Jurkat, Clone E6-1 (cell line): ENCODE measurements at regions not wholly inside any gene's neighbourhood (a gene's known extent, or its start where the extent isn't known, plus 50 kb on each side); places are given as distances from the start of the nearest gene placed in this dataset.
A peak's percentile ranks its signal among the peaks of the same experiment; 100 is the strongest.
"Not testable (repeated sequence)": the region's sequence is repeated elsewhere in the genome, so short reads cannot be mapped to it uniquely, and the experiment has no call there.

Experiments
- DNase-seq: peaks from one replicate; pipeline ENCODE4 v3.0.0-alpha.2; 2011; ENCODE audit warnings: low read depth, low spot score
- H3K4me3 ChIP-seq: 2 replicates; pipeline ENCODE4 v1.5.1; 2011; ENCODE audit warnings: mild to moderate bottlenecking, low read length, control low read depth, moderate library complexity

DNA sequence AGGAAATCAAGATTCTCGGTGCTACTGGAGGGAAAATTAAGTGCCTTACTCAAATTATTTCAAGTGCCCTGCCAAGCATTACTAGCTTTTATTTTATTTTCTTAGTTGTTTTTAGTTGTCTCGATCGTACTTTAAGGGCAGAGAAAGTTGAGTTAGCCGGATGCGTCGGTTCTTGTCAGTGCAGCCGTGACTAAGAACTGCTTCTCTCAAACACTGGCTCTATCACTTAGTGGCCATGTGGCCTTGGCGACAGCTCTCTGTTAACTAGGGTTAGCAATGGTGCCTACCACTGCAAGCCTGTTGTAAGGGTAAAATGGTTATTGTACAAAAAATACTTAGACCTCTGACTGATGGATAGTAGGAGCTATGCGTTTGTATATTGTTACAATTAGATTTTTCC, 227.8 kb downstream of the KATNAL1 start:
- H3K4me3 ChIP-seq: no peak overlapping the region
- no peak for DNase-seq

DNA sequence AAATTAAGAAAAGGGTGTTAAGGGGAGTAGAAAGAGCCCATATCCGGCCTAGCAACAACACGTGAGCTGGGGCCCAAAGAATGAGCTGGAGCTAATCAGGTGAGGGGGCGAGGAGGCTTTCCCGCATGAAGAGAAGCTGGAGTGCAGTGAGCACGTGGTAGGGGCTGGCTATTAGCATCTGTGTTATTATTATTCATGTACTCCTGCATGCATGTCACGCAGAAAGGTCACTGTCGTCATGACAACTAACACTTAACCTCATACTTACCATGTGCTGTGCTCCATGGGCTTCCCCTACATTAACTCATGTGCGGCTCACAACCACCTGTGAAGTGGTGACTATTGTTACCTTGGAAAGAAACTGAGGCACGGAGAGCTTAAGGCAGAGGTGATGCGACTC, 227.6 kb upstream of the UBL3 start:
- DNase-seq: no peak
- H3K4me3 ChIP-seq: no peak overlapping the region

DNA sequence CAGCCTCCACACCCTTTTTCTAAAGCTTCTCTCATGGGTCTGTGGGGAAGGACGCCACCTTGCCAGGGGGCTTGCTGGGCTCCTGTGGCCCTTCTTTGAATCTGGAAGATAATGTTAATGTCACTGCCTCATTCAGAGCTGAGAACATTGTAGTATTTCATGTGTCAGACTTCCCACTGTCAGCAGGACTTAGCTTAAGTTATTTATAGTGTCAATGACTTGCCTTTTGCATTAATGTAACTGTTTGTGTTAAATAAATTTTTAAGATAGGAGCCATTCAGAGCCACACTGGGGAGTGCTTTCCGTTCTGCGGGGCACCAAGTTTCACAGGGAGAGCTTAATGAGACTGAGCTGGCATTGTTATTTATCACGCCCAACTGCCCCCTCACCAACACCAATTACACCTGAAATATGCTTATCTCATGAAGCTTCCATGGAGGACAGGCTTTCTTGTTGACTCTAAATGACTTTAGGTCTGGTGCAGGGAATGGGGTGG, 226.9 kb upstream of the UBL3 start:
- no peak for DNase-seq
- H3K4me3 ChIP-seq: no peak overlapping the region

DNA sequence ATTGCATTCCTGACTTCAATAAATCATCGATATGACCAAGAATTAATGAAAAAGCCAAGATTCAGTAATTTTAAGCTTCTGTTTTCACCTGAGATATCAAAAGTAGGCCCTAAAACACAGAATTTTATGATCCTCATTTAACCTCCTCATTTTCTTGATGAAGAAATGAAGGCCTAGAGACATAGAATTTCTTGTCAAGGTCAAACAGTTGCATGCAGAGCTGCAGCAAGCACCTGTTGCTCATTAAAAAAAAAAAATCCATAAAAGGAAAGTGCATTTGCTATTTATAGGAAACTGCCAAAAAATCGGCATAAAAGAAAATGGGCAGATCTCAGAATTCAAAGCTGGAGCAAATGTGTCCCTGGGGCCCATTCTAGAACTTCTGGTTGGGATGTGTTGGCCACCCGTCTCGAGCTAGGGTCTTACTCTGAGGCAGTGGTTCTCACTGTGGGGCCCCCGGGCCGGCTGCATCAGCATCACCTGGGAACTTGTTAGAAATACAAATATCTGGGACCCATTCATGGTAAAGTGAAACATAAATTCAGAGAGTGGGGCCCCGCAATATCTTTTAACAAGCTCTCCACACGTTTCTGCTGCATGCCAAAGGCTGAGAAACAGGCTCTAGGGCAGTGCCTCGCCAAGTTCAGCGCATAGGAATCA, 224.7 kb upstream of the UBL3 start:
- no peak for DNase-seq
- H3K4me3 ChIP-seq: no peak overlapping the region

DNA sequence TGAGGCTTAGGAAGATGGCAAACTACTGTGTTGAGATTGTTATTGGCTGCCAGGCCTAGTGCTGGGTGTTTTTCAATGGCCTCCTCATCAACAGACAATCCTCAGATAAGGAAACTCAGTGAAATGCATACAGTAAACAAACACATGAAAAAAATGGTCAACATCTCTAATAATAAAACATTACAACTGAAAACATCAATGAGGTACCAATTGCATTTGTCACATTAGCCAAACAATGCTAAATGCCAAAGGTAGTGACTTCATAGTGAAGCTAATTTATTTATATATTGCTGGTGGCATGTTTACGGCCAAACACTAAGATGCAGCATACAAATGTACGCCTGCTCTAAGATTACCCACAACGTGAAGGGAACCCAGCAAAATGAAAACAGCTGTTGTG, 224.0 kb upstream of the UBL3 start:
- no peak for DNase-seq
- H3K4me3 ChIP-seq: no peak overlapping the region

DNA sequence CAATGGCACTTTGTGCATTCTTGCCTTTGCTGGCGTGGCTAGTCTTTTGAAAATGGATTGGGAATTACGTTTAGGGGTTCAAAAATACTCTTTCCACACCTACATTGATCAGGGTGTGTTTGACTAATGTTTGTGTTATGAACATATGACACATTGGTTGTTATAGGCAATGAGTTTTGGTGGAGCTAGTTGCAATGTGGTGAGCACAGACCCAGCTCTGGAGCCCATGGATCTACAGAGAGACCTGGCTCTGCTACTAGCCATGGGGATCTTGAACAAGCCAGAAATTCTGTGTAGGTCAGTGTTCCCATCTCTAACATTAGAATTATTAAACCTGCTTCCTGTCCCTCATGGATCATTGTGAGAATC, 222.4 kb upstream of the UBL3 start:
- no peak overlapping the region for H3K4me3 ChIP-seq
- DNase-seq: no peak

DNA sequence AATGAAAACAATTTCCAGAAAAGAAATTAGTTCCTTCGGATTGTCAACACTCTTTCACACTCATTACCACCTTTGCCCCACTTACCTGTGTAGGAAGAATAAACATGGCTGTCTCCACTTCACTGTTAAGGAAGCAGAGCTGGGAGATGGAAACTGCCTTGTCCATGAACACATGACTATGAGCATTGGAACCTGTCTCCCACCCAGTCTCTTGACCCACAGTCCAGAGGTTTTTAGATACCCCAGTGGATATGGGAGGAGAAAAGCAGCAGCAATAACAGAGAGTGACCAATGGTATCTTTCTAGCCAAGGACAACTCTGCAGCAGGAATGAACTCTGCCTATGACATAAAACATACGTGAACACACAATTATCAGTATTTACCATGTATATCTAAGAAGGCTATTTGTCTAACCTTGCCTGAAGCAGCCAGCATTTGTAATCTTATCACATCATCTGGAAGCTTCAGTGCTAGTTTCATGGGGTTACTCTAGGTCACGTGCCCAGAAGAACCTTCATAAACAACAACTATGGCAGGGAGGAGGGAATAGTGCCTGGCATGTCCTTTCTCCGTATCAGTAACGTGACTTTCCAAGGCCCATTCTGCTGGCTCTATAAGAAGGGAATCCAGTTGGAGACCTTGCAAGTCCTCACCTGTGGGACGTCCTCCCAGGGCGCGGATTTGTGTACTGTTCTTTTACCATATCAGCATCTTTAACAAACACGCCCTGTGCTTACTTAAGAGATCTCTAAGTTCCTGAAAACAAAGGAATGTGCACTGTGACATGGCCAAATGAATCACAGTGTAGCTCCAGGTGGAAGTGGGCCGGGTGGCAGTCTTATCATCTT, 221.8 kb upstream of the UBL3 start:
- DNase-seq: no peak
- no peak overlapping the region for H3K4me3 ChIP-seq

DNA sequence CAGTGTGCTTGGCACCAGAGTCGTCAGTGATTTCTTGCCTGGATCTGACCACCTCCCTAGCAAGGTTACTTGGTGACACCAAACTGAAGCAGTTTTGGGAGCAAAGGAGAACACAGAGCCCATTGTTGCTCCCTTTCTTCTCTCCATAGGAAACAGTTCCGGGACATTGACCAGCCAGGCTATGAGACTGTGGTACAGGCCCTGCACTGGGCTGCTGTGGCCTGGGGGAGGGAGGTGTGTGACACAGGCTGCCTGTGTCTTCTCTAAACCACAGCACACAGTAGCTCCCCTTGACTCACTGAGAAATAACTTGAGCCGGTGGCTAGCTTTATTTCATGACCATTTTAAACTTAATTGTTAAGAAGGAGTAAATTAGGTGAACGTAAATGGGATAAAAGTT, 214.8 kb upstream of the UBL3 start:
- DNase-seq: no peak

DNA sequence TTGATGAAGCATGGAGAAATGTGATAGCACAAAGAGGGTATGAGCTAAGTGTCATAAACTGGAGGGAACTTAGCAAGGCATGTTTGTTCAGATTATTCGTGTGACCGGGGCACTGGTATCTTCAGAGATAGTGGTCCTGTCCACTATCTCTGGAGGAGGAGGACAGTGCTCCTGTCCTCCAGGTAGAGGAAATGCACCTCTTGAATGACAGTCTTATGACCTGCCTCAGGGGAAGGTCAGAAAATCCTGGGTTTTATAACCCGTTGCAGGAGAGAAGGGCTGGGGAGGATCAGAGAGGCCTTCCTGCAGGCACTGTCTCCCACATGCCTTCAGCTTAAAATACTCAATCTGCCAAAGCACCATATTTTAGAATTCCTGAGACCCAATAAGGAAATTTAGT, 213.5 kb upstream of the UBL3 start:
- DNase-seq: no peak
- no peak overlapping the region for H3K4me3 ChIP-seq

More for the DNA sequence above, 214.8 kb upstream of the UBL3 start:
- no peak overlapping the region for H3K4me3 ChIP-seq

DNA sequence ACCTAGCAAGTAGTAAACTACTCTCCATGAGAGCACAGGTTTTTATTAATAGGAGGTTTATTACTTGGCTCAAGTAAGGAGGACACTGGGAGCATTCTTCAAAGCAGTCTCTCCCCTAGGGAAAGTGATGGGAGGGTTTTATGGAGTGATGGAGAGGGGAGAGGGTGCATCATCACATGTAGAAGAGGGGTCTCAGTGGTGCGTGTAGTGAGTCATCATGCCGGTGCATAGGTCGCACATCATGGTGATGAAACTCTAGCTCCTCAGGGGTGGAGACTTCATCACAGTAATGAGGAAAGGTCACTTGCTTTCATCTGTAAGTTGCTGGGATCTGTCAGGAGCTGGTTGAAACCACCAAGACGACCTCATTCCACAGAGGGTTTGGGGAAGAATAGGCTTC, 210.8 kb upstream of the UBL3 start:
- DNase-seq: no peak
- no peak overlapping the region for H3K4me3 ChIP-seq

DNA sequence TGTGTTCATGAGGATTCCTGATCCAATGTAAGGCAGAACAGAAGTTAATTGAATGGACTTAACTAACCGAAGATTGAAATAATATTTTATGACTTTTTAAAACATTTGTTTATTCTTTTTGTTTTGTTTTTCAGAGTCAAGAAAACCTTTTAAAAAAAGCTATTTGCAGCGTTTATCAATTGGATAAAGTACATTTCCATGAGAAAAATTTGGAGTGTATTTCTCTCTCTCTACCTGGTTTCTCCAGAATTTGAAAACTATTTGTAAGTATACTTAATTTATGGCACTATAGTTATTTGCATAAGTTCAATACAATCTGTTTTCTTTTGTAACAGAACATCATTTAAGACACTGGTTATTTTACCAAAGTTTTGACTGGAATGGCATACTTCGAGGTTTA, 208.0 kb upstream of the UBL3 start:
- no peak for DNase-seq
- no peak overlapping the region for H3K4me3 ChIP-seq

DNA sequence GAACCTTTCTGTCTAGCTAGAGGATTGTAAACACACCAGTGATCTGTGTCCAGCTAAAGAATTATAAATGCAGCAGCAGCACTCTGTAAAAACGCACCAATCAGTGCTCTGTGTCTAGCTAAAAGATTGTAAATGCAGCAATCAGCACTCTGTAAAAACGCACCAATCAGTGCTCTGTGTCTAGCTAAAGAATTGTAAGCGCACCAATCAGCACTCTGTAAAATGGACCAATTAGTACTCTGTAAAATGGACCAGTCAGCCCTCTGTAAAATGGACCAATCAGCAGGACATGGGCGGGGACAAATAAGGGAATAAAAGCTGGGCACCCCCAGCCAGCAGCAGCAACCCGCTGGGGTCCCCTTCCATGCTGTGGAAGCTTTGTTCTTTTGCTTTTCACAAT, 204.1 kb upstream of the UBL3 start:
- DNase-seq, H3K4me3 ChIP-seq: not testable (repeated sequence)

DNA sequence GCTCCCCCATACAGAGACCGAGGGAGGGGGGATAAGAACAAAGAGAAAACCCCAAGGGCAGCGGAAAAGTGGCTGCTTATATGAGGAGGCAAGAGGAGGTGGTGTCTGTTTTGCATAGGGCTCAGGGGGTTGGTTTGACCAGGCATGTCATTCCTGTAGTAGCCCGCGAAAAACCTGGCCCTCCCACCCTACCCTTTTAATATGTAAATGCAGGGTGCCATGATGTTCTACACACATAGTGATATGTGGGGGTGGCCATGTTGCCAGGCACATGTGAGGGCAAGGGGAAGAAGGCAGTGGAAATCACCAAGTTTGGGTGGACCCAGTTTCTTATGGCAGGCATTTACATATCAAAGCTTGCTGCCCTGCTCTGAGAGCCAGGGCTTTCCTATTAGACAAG, 203.5 kb upstream of the UBL3 start:
- no peak for DNase-seq
- no peak overlapping the region for H3K4me3 ChIP-seq

DNA sequence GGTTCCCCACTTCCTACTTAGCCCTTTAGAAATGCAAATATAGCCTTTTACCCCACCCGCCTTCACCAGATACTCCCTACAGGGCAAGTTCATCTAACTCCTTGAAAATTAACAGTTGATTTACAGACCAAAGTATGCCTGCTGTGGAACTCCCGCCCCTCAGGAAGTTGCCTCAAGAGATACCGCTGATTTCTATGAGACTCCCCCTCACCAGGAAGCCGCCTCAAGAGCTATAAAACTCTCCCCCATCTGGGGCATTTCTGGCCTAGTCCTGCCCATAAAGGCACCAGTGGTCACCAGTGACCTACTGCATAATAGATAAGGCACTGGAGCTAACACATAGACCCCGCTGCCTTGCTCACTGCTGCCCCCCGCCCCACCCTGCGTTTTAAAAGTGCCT, 201.7 kb upstream of the UBL3 start:
- peak; percentile 63 for DNase-seq
- no peak overlapping the region for H3K4me3 ChIP-seq

DNA sequence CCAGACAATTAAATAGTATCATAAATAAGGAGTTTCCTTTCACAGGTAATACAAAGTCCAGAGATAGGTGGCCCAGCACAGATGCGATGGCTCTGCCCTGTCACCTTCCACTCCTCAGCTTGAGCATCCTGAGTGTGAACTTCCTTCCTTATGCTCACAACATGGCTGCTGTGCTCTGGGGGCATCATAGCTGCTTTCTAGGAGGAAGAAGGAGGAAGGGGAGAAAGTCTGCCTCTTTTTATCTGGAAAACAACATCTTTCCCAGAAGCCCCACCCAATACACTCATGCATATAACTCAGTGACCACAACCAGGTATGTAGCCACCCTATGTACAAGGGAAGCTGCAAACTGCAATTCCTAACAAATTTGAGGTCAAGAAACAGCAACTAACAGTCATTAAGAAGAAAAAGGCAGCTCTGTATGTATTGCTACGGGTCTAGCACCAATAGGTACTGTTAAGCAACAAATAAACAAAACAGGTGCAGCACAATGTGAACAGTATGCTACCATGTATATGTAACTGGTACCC, 201.2 kb upstream of the UBL3 start:
- H3K4me3 ChIP-seq: no peak overlapping the region
- DNase-seq: no peak

DNA sequence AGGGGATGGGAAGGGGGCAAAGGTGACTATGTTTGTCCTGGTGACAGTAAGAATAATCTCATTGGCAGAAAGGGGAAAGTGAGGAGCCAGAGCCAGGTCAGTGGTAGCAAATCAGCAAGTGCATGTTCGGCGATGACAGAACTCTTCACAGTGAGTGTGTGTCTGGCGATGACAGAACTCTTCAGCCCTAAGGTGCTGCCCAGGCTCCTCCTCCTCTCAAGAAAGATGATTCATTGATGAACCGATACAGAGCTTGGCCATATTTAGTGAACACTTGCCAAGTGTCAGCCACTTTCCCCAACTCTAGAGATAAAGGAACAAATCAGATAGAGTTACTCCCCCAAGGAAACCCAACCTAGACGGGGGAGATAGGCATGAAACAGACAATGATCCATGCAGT, 199.3 kb upstream of the UBL3 start:
- H3K4me3 ChIP-seq: no peak overlapping the region
- no peak for DNase-seq

DNA sequence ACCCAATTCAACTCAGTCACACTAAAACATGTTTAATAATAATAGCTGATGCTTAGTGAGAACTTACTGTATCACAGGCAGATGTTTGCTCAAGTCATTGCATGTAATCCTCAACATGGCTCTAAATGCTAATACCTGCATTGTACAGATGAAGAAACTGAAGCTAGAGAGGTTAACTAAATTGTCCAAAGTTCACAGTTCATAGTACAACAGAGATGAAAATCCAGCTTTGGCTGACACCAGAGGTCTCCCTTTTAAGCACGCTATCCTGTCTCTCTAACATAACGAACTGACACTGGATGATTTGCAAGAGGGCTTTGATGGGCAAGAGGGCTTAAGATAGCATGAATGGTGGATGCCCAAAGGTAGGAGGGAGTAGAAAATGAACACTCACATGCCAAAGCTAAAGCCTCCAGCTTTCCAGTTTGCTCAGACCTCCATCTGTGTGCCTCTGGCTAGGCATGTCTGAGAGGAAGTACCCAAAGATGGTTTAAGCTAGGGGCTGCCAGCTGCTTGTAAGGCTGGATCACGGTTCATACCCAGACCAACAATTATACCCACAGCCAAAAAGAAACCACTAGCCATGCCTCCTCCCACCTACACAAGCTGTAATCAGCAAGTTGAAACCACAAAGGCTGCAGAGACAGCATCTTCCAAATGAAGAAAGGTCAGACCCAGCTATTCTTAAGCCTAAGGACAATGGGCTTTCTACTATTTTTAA, 196.9 kb upstream of the UBL3 start:
- no peak overlapping the region for H3K4me3 ChIP-seq
- DNase-seq: peak; percentile 79

DNA sequence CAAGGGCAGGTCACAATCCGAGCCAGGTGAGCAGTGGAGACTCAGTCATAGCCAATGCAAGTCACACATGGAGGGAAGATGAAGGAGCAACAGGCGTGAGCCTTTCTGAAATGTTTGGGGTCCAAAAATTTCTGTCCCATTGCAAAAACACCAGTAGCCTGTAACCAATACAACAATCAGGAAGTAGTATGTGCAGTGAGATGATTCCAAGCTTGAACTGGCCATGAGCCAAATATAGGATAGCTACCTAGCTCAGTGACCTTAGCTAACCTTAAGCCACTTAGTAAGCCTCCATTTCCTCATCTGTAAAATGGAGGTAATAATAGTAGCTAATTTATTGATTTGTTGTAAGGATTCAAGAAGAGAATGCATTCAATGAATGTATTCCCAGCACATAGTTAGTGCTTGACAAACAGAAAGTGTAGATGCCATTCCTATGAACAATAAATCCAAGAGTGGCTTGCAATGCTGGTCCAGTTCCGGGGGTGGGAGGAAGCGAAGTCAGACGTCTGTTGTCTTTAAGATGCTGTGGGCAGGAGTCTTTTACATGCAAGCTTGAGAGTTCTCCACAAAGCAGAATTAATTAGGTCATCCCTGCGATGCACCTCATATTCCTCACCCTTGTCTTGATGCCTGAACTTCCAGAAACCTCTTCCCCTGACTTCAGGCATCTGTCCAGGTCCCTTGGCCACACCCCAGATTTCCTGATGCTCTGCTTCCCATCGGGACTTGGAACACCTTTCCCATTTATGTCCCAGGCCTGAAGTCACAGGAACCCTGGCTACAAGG, 195.7 kb upstream of the UBL3 start:
- no peak for DNase-seq
- H3K4me3 ChIP-seq: no peak overlapping the region

DNA sequence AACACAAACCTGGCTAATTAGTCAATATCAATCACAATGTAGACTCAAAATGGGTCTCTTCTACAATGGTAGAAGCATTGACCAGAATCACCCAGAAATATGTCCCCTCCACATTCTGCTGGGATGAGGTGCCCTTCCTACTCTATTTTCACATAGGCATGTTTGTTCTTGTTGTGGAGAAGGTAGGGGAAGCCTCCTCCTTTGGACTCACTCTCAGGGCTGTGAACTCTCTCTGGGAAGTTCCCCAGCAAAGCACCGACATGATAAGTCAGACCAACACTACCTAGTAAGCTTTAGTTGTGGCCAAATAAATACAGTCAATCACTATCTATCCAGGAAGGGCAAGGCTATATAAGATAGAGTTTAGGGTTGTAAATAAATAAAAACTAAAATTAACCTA, 194.5 kb upstream of the UBL3 start:
- no peak for DNase-seq
- no peak overlapping the region for H3K4me3 ChIP-seq
